ENCODE measurements at regions not wholly inside any gene's neighbourhood (a gene's known extent, or its start where the extent isn't known, plus 50 kb on each side); places are given as distances from the start of the nearest gene placed in this dataset.

GRCh38 chr20:40470445-40471260 lies 218.4 kb downstream of the MAFB start:
- 85% methylated on average over 8 of the region's 14 CpGs for WGBS (ENCODE audit: insufficient coverage)
- H3K27me3 ChIP-seq (ENCODE audit: control insufficient read depth, insufficient read depth, low read length): no peaks in the 10 kb centered on the region
- peaks cover 7% of the 10 kb centered on the region for H3K4me1 ChIP-seq (ENCODE audit: control insufficient read depth, insufficient read depth, low read length)
- H3K27ac ChIP-seq (ENCODE audit: low read depth, low read length): no peak overlapping the region
- DNase-seq (ENCODE audit: low read depth in 4 of 6, low spot score in 6 of 6): no peak
- no peak overlapping the region for H3K4me3 ChIP-seq (ENCODE audit: low read depth, low read length)
- no peaks in the 10 kb centered on the region for H3K9me3 ChIP-seq (ENCODE audit: control insufficient read depth, insufficient read depth, low read length)
- H3K36me3 ChIP-seq (ENCODE audit: control insufficient read depth, insufficient read depth, low read length): no peaks in the 10 kb centered on the region

GRCh38 chr20:40468759-40469158 lies 220.3 kb downstream of the MAFB start:
- H3K4me3 ChIP-seq (ENCODE audit: low read depth, low read length): no peak overlapping the region
- no peak overlapping the region for H3K27ac ChIP-seq (ENCODE audit: low read depth, low read length)
- 100% methylated on average over 1 of the region's 3 CpGs for WGBS (ENCODE audit: insufficient coverage)
- DNase-seq (ENCODE audit: low read depth in 4 of 6, low spot score in 6 of 6): no peak
- no peaks in the 10 kb centered on the region for H3K9me3 ChIP-seq (ENCODE audit: control insufficient read depth, insufficient read depth, low read length)
- H3K27me3 ChIP-seq (ENCODE audit: control insufficient read depth, insufficient read depth, low read length): no peaks in the 10 kb centered on the region
- peaks cover 4% of the 10 kb centered on the region for H3K4me1 ChIP-seq (ENCODE audit: control insufficient read depth, insufficient read depth, low read length)
- no peaks in the 10 kb centered on the region for H3K36me3 ChIP-seq (ENCODE audit: control insufficient read depth, insufficient read depth, low read length)

GRCh38 chr20:40467703-40468411 lies 221.2 kb downstream of the MAFB start:
- Histone ChIP-seq H3K36me3 (ENCODE audit: control insufficient read depth, insufficient read depth, low read length) (no peaks in the 10 kb centered on the region), H3K4me3 (ENCODE audit: low read depth, low read length) (no peak overlapping the region), H3K9me3 (ENCODE audit: control insufficient read depth, insufficient read depth, low read length) (no peaks in the 10 kb centered on the region), H3K27me3 (ENCODE audit: control insufficient read depth, insufficient read depth, low read length) (no peaks in the 10 kb centered on the region), H3K27ac (ENCODE audit: low read depth, low read length) (no peak overlapping the region), H3K4me1 (ENCODE audit: control insufficient read depth, insufficient read depth, low read length) (peaks cover 4% of the 10 kb centered on the region)
- WGBS (ENCODE audit: insufficient coverage): 92% methylated on average over 3 of the region's 8 CpGs
- no peak for DNase-seq (ENCODE audit: low read depth in 4 of 6, low spot score in 6 of 6)

- Histone ChIP-seq H3K27me3 (ENCODE audit: control insufficient read depth, insufficient read depth, low read length) (no peaks in the 10 kb centered on the region), H3K4me1 (ENCODE audit: control insufficient read depth, insufficient read depth, low read length) (peaks cover 4% of the 10 kb centered on the region), H3K9me3 (ENCODE audit: control insufficient read depth, insufficient read depth, low read length) (no peaks in the 10 kb centered on the region), H3K4me3 (ENCODE audit: low read depth, low read length) (no peak overlapping the region), H3K27ac (ENCODE audit: low read depth, low read length) (no peak overlapping the region), H3K36me3 (ENCODE audit: control insufficient read depth, insufficient read depth, low read length) (no peaks in the 10 kb centered on the region)
- 69% methylated on average over 2 of the region's 3 CpGs for WGBS (ENCODE audit: insufficient coverage)
- DNase-seq (ENCODE audit: low read depth in 4 of 6, low spot score in 6 of 6): no peak
Measured at GRCh38 chr20:40467067-40467466, 222.0 kb downstream of the MAFB start.

GRCh38 chr20:40464731-40465208 lies 224.3 kb downstream of the MAFB start:
- Histone ChIP-seq H3K27me3 (ENCODE audit: control insufficient read depth, insufficient read depth, low read length) (no peaks in the 10 kb centered on the region), H3K9me3 (ENCODE audit: control insufficient read depth, insufficient read depth, low read length) (no peaks in the 10 kb centered on the region), H3K36me3 (ENCODE audit: control insufficient read depth, insufficient read depth, low read length) (no peaks in the 10 kb centered on the region), H3K4me3 (ENCODE audit: low read depth, low read length) (no peak overlapping the region), H3K27ac (ENCODE audit: low read depth, low read length) (no peak overlapping the region), H3K4me1 (ENCODE audit: control insufficient read depth, insufficient read depth, low read length) (no peaks in the 10 kb centered on the region)
- WGBS (ENCODE audit: insufficient coverage): 100% methylated on average over 2 of the region's 2 CpGs
- no peak for DNase-seq (ENCODE audit: low read depth in 4 of 6, low spot score in 6 of 6)

- no peaks in the 10 kb centered on the region for H3K4me1 ChIP-seq (ENCODE audit: control insufficient read depth, insufficient read depth, low read length)
- H3K4me3 ChIP-seq (ENCODE audit: low read depth, low read length): no peak overlapping the region
- H3K27me3 ChIP-seq (ENCODE audit: control insufficient read depth, insufficient read depth, low read length): no peaks in the 10 kb centered on the region
- DNase-seq (ENCODE audit: low read depth in 4 of 6, low spot score in 6 of 6): no peak
- no peaks in the 10 kb centered on the region for H3K9me3 ChIP-seq (ENCODE audit: control insufficient read depth, insufficient read depth, low read length)
- no peaks in the 10 kb centered on the region for H3K36me3 ChIP-seq (ENCODE audit: control insufficient read depth, insufficient read depth, low read length)
- no peak overlapping the region for H3K27ac ChIP-seq (ENCODE audit: low read depth, low read length)
- WGBS (ENCODE audit: insufficient coverage): 62% methylated on average over 4 of the region's 6 CpGs
Measured at GRCh38 chr20:40463171-40463570, 225.9 kb downstream of the MAFB start.

GRCh38 chr20:40462566-40462965 lies 226.5 kb downstream of the MAFB start:
- DNase-seq (ENCODE audit: low read depth in 4 of 6, low spot score in 6 of 6): no peak
- no peak overlapping the region for H3K27ac ChIP-seq (ENCODE audit: low read depth, low read length)
- H3K36me3 ChIP-seq (ENCODE audit: control insufficient read depth, insufficient read depth, low read length): no peaks in the 10 kb centered on the region
- no CpG with 5 or more reads among the region's 1 CpG for WGBS (ENCODE audit: insufficient coverage)
- no peaks in the 10 kb centered on the region for H3K4me1 ChIP-seq (ENCODE audit: control insufficient read depth, insufficient read depth, low read length)
- H3K27me3 ChIP-seq (ENCODE audit: control insufficient read depth, insufficient read depth, low read length): no peaks in the 10 kb centered on the region
- H3K9me3 ChIP-seq (ENCODE audit: control insufficient read depth, insufficient read depth, low read length): no peaks in the 10 kb centered on the region
- H3K4me3 ChIP-seq (ENCODE audit: low read depth, low read length): no peak overlapping the region

- H3K4me3 ChIP-seq (ENCODE audit: low read depth, low read length): no peak overlapping the region
- H3K36me3 ChIP-seq (ENCODE audit: control insufficient read depth, insufficient read depth, low read length): no peaks in the 10 kb centered on the region
- H3K4me1 ChIP-seq (ENCODE audit: control insufficient read depth, insufficient read depth, low read length): no peaks in the 10 kb centered on the region
- no peak overlapping the region for H3K27ac ChIP-seq (ENCODE audit: low read depth, low read length)
- no peaks in the 10 kb centered on the region for H3K9me3 ChIP-seq (ENCODE audit: control insufficient read depth, insufficient read depth, low read length)
- 73% methylated on average over 4 of the region's 4 CpGs for WGBS (ENCODE audit: insufficient coverage)
- peak in 1 of 6 donors; percentile 34 for DNase-seq (ENCODE audit: low read depth in 4 of 6, low spot score in 6 of 6)
- no peaks in the 10 kb centered on the region for H3K27me3 ChIP-seq (ENCODE audit: control insufficient read depth, insufficient read depth, low read length)
Measured at GRCh38 chr20:40459299-40459698, 229.7 kb downstream of the MAFB start.

GRCh38 chr20:40457404-40457803 lies 231.6 kb downstream of the MAFB start:
- WGBS (ENCODE audit: insufficient coverage): 83% methylated on average over 1 of the region's 3 CpGs
- Histone ChIP-seq H3K36me3 (ENCODE audit: control insufficient read depth, insufficient read depth, low read length) (no peaks in the 10 kb centered on the region), H3K4me1 (ENCODE audit: control insufficient read depth, insufficient read depth, low read length) (no peaks in the 10 kb centered on the region), H3K9me3 (ENCODE audit: control insufficient read depth, insufficient read depth, low read length) (no peaks in the 10 kb centered on the region), H3K27ac (ENCODE audit: low read depth, low read length) (no peak overlapping the region), H3K4me3 (ENCODE audit: low read depth, low read length) (no peak overlapping the region), H3K27me3 (ENCODE audit: control insufficient read depth, insufficient read depth, low read length) (no peaks in the 10 kb centered on the region)
- no peak for DNase-seq (ENCODE audit: low read depth in 4 of 6, low spot score in 6 of 6)

GRCh38 chr20:40452758-40453157 lies 236.3 kb downstream of the MAFB start:
- Histone ChIP-seq H3K9me3 (ENCODE audit: control insufficient read depth, insufficient read depth, low read length) (no peaks in the 10 kb centered on the region), H3K4me3 (ENCODE audit: low read depth, low read length) (no peak overlapping the region), H3K27ac (ENCODE audit: low read depth, low read length) (no peak overlapping the region), H3K27me3 (ENCODE audit: control insufficient read depth, insufficient read depth, low read length) (no peaks in the 10 kb centered on the region), H3K4me1 (ENCODE audit: control insufficient read depth, insufficient read depth, low read length) (no peaks in the 10 kb centered on the region), H3K36me3 (ENCODE audit: control insufficient read depth, insufficient read depth, low read length) (no peaks in the 10 kb centered on the region)
- no peak for DNase-seq (ENCODE audit: low read depth in 4 of 6, low spot score in 6 of 6)
- WGBS (ENCODE audit: insufficient coverage): 93% methylated on average over 3 of the region's 3 CpGs
